ENCODE measurements at regions not wholly inside any gene's neighbourhood (a gene's known extent, or its start where the extent isn't known, plus 50 kb on each side); places are given as distances from the start of the nearest gene placed in this dataset.

DNA sequence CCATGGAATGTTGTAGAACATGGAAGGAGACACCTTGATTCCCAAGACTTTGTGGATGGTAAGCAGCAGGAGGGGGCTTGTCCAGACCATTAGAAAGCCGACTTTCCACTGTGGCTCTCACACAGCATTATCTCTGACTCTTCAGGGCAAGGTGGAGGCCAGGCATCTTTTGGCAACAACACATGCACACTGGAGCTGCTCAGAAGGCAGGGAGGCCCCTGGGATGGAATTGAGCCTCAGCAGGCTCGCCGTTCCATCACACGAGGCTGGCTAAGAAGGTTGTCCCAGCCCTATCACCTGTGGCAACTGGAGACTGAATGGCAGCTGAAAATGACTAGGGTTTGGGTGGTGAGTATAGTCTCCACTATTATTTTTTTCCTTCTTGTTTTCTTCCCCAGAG, 76.3 kb upstream of the TMEM45B start:
- Histone ChIP-seq H3K4me1 (ENCODE audit: insufficient read depth, low read length) (0 out of 2 replicates have a peak, but pooled peaks cover 3% of the 10 kb centered on the region), H3K9me3 (ENCODE audit: control insufficient read depth, low read depth, low read length) (no peaks in the 10 kb centered on the region), H2AFZ (ENCODE audit: low read length) (no peak overlapping the region), H3T11ph (ENCODE audit: low read length) (no peak overlapping the region), H3K56ac (ENCODE audit: insufficient read length, low read depth, low read length) (no peak overlapping the region), H3K79me2 (ENCODE audit: insufficient read depth, low read length) (no peaks in the 10 kb centered on the region), H3K79me1 (ENCODE audit: insufficient read depth, low read depth, low read length, poor library complexity, severe bottlenecking) (no peaks in the 10 kb centered on the region), H4K5ac (ENCODE audit: insufficient read length, low read depth, low read length) (no peak overlapping the region), H3K27ac (ENCODE audit: insufficient read length, low read depth, low read length) (no peak overlapping the region), H3K23me2 (ENCODE audit: insufficient read length, low read depth, low read length, poor library complexity, severe bottlenecking) (no peaks in the 10 kb centered on the region), H3K14ac (ENCODE audit: insufficient read depth, low read length) (no peak overlapping the region), H2AK5ac (ENCODE audit: insufficient read length, low read length) (no peak overlapping the region), H2BK12ac (ENCODE audit: insufficient read length, low read depth, low read length) (no peak overlapping the region), H2BK5ac (ENCODE audit: insufficient read length, low read length) (no peak overlapping the region), H2BK20ac (ENCODE audit: low read depth, low read length, poor library complexity, severe bottlenecking) (no peak overlapping the region), H3K4ac (ENCODE audit: low read depth, low read length) (no peak overlapping the region), H4K20me1 (ENCODE audit: control insufficient read depth, insufficient read depth, insufficient read length) (no peaks in the 10 kb centered on the region), H2BK120ac (ENCODE audit: low read depth, low read length, poor library complexity, severe bottlenecking) (no peak overlapping the region), H3K23ac (ENCODE audit: insufficient read length, low read depth, low read length) (no peak overlapping the region), H3K4me2 (ENCODE audit: insufficient read depth, insufficient read length, low read length) (no peak overlapping the region), H3K27me3 (ENCODE audit: insufficient read depth, low read length) (no peaks in the 10 kb centered on the region), H4K8ac (replicated peaks; ENCODE audit: insufficient read length, low read depth, low read length) (no peak overlapping the region), H3K9ac (ENCODE audit: extremely low read depth, insufficient read length, low read length) (no peak overlapping the region), H4K91ac (ENCODE audit: insufficient read length, low read depth, low read length) (no peak overlapping the region), H3K18ac (ENCODE audit: insufficient read length, low read depth, low read length) (no peak overlapping the region), H2BK15ac (ENCODE audit: low read depth, low read length) (no peak overlapping the region)
- Mint-ChIP-seq H3K9me3 (no peaks in the 10 kb centered on the region; a peak in 1 of 5 replicates), H3K27me3 (ENCODE audit: low read depth) (no peaks in the 10 kb centered on the region; the same call in 1 of the 2 replicates), H3K4me1 (peaks cover 4% of the 10 kb centered on the region in 2 experiments; a peak in 3 of 4 replicates), H3K36me3 (ENCODE audit: insufficient read depth in 1 of 3, low read depth in 3 of 3) (no peaks in the 10 kb centered on the region), H3K27ac (no peak overlapping the region), H3K4me3 (no peak overlapping the region)
- TF ChIP-seq, protein P1, sequence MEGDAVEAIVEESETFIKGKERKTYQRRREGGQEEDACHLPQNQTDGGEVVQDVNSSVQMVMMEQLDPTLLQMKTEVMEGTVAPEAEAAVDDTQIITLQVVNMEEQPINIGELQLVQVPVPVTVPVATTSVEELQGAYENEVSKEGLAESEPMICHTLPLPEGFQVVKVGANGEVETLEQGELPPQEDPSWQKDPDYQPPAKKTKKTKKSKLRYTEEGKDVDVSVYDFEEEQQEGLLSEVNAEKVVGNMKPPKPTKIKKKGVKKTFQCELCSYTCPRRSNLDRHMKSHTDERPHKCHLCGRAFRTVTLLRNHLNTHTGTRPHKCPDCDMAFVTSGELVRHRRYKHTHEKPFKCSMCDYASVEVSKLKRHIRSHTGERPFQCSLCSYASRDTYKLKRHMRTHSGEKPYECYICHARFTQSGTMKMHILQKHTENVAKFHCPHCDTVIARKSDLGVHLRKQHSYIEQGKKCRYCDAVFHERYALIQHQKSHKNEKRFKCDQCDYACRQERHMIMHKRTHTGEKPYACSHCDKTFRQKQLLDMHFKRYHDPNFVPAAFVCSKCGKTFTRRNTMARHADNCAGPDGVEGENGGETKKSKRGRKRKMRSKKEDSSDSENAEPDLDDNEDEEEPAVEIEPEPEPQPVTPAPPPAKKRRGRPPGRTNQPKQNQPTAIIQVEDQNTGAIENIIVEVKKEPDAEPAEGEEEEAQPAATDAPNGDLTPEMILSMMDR (conservative IDR thresholded peaks at IDR 0.05) = no peak
- no CpG with 5 or more reads among the region's 4 CpGs for WGBS (ENCODE audit: extremely low coverage, insufficient read length, low lambda C conversion rate)
- no peak for DNase-seq
